Heart right ventricle (tissue), 16 donors: ENCODE measurements at regions not wholly inside any gene's neighbourhood (a gene's known extent, or its start where the extent isn't known, plus 50 kb on each side); places are given as distances from the start of the nearest gene placed in this dataset.
A peak's percentile ranks its signal among the peaks of the same experiment; 100 is the strongest.
"Not testable (repeated sequence)": the region's sequence is repeated elsewhere in the genome, so short reads cannot be mapped to it uniquely, and the experiment has no call there.

ENCODE experiments used
- ATAC-seq, 8 donors: fragments of 200-7000 bp; cut with Tn5 transposase; one replicate each; pipeline ENCODE4 v1.9.1; 2020; ENCODE audit warnings: mild to moderate bottlenecking in 8 of 8, moderate library complexity in 8 of 8, moderate number of reproducible peaks in 1 of 8
- DNase-seq, 2 donors: peaks; one replicate each; pipeline ENCODE4 v3.0.0-alpha.2; 2020
- H3K27ac ChIP-seq, 10 donors: fragments of 200-600 bp; sonication (generic) in 2 of 10; one replicate each; pipeline versions ENCODE4 v1.5.0 to v1.8.0; 2020 to 2022; ENCODE audit warnings: mild to moderate bottlenecking in 3 of 10
- H3K27me3 ChIP-seq, 7 donors: fragments of 200-600 bp; one replicate each; pipeline ENCODE4 v1.8.0; 2021 to 2022; ENCODE audit warnings: mild to moderate bottlenecking in 2 of 7
- H3K36me3 ChIP-seq, 9 donors: fragments of 200-600 bp; sonication (generic) in 1 of 9; one replicate each; pipeline versions ENCODE4 v1.5.0 to v1.8.0; 2020 to 2022; ENCODE audit warnings: mild to moderate bottlenecking in 2 of 9
- H3K4me1 ChIP-seq, 9 donors: fragments of 200-600 bp; sonication (generic) in 1 of 9; one replicate each; pipeline versions ENCODE4 v1.5.0 to v1.8.0; 2020 to 2022; ENCODE audit warnings: mild to moderate bottlenecking in 4 of 9
- H3K4me3 ChIP-seq, 10 donors: fragments of 200-600 bp; sonication (generic) in 2 of 10; one replicate each; pipeline versions ENCODE4 v1.5.0 to v1.8.0; 2020 to 2022; ENCODE audit warnings: mild to moderate bottlenecking in 7 of 10, moderate library complexity in 2 of 10
- H3K9me3 ChIP-seq, 11 donors: fragments of 200-600 bp in 10 of 11; sonication (generic) in 2 of 11; one replicate each; pipeline versions ENCODE4 v1.5.0 to v1.8.0; 2013 to 2022; ENCODE audit warnings: mild to moderate bottlenecking in 2 of 11, control low read depth in 1 of 11, moderate library complexity in 1 of 11
- WGBS, 2 donors: extraction: QIAGEN DNeasy Blood & Tissue Kit; methylation state at CpG; one replicate each; pipeline ENCODE4 v1.1.7; 2013; ENCODE audit warnings: inconsistent platforms in 1 of 2; 5-methylcytosine and 5-hydroxymethylcytosine counted together
- intact Hi-C, 10 donors: fragments of 100-400 bp; cut with DNase I; formaldehyde crosslinking; loops; one replicate each; pipeline versions ENCODE4 v1.11.1 to v1.14.2; 2022
- TF ChIP-seq, protein P1 (sequence below), 9 donors: fragments of 200-600 bp; sonication (generic) in 2 of 9; IDR thresholded peaks; one replicate each; pipeline versions ENCODE4 v1.5.0 to v1.8.0; 2021 to 2022; ENCODE audit warnings: antibody characterized with exemption in 9 of 9, mild to moderate bottlenecking in 5 of 9, moderate library complexity in 1 of 9
- donor health status: Arrhythmogenic right ventricular cardiomyopathy.
- donor health status: ischemic (EF 13 %, LVEDD 7.1; RV severe dilation, severe dysfunction).
- donor health status: healthy with polysubstance abuse.
- donor health status: DM: no; HTN: yes; CAD: no.
- donor health status: DM: no; HTN: no; CAD: no.
- donor health status: ischemic (EF 25% LVEDD 6.9; RV normal size, moderate dysfunction).
- donor health status: ischemic (EF 25% LVEDD 5.7; RV mildly dilated, moderate dysfunction).
- donor health status: healthy.
- donor health status: DM: yes; HTN: yes; CAD: no.
- donor health status: Ischemic cardiomyopathy.
- donor health status: ischemic (EF 35%, LVEDD 5.7; RV mildly dilated, moderate dysfunction).
- donor health status: nonischemic (EF 11% LVEDD 7.7; RV severe dilation, severe dysfunction).
- donor health status: DM: yes; HTN: yes; CAD: no.
- donor health status: PGD.
- donor health status: ischemic (EF 29% LVEDD 5.4; RV normal size, mild dysfunction).
- donor health status: nonischemic (EF 23%, LVEDD 6.1; RV moderate dilation, normal function).

DNA sequence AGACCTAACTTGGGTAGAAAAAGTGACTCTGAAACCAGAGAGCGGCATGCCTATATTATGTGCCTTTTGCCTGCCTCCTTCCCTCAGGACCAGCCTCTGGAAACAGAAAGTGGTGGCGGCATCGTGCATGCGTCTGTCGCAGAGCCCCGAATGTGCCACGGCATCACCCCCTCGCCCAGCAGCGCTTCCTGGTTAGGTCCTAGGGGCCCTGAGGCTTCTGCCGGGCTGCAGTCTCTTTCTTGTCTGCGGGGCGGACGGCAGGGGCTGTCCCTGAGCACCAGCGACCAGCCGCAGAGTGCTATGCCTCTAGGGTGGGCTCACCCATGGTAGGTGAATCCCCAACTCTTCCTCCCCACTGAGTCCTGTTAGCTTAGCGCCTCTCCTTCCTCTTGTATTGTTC, 68.7 kb downstream of the VSIG4 start:
- Histone ChIP-seq H3K27me3 (peaks cover 0 to 53% (median 0%) of the 10 kb centered on the region in 7 donors), H3K4me3 (peak overlapping the region in 2 of 10 donors; percentile 8 to 9), H3K9me3 (no peaks in the 10 kb centered on the region), H3K4me1 (no peaks in the 10 kb centered on the region), H3K27ac (no peak overlapping the region), H3K36me3 (no peaks in the 10 kb centered on the region)
- DNase-seq (no peak), ATAC-seq (no peak)
- WGBS, 2 donors: 31 to 32% methylated on average over 14 to 16 of the region's 16 CpGs
- intact Hi-C loops: no loop called here
- TF ChIP-seq, protein P1, sequence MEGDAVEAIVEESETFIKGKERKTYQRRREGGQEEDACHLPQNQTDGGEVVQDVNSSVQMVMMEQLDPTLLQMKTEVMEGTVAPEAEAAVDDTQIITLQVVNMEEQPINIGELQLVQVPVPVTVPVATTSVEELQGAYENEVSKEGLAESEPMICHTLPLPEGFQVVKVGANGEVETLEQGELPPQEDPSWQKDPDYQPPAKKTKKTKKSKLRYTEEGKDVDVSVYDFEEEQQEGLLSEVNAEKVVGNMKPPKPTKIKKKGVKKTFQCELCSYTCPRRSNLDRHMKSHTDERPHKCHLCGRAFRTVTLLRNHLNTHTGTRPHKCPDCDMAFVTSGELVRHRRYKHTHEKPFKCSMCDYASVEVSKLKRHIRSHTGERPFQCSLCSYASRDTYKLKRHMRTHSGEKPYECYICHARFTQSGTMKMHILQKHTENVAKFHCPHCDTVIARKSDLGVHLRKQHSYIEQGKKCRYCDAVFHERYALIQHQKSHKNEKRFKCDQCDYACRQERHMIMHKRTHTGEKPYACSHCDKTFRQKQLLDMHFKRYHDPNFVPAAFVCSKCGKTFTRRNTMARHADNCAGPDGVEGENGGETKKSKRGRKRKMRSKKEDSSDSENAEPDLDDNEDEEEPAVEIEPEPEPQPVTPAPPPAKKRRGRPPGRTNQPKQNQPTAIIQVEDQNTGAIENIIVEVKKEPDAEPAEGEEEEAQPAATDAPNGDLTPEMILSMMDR (IDR thresholded peaks at IDR 0.05): no peak

DNA sequence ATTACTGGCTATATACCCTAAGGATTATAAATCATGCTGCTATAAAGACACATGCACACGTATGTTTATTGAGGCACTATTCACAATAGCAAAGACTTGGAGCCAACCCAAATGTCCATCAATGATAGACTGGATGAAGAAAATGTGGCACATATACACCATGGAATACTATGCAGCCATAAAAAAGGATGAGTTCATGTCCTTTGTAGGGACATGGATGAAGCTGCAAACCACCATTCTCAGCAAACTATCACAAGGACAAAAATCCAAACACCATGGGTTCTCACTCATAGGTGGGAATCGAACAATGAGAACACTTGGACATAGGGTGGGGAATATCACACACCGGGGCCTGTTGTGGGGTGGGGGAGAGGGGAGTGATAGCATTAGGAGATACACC, 72.7 kb downstream of the VSIG4 start:
- H3K36me3 ChIP-seq, DNase-seq, H3K9me3 ChIP-seq, H3K4me3 ChIP-seq, H3K4me1 ChIP-seq, H3K27ac ChIP-seq, intact Hi-C loops, ATAC-seq: not testable (repeated sequence)
- peaks cover 0 to 51% (median 0%) of the 10 kb centered on the region in 7 donors for H3K27me3 ChIP-seq
- WGBS, 2 donors: 90 to 91% methylated on average over 3 of the region's 3 CpGs

DNA sequence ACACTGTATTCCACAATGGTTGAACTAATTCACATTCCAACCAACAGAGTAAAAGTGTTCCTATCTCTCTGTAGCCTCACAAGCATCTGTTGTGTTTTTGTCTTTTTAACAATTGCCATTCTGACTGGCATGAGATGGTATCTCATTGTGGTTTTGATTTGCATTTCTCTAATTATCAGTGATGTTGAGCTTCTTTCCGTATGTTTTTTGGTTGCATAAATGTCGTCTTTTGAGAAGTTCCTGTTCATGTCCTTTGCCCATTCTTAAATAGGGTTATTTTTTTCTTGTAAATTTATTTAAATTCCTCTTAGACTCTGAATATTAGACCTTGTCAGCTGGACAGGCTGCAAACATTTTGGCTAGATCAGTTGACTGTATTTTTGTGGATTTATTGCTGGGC, 78.2 kb downstream of the VSIG4 start:
- WGBS, 2 donors: 89 to 96% methylated on average over 2 of the region's 2 CpGs
- intact Hi-C loops: no loop called here
- Histone ChIP-seq H3K4me1 (no peaks in the 10 kb centered on the region), H3K27me3 (peaks cover 0 to 60% (median 0%) of the 10 kb centered on the region in 7 donors), H3K9me3 (peaks cover 0 to 13% (median 0%) of the 10 kb centered on the region in 11 donors), H3K27ac (no peak overlapping the region), H3K4me3 (no peak overlapping the region), H3K36me3 (no peaks in the 10 kb centered on the region)
- ATAC-seq (no peak), DNase-seq (no peak)
- TF ChIP-seq, protein P1 (IDR thresholded peaks at IDR 0.05): no peak

DNA sequence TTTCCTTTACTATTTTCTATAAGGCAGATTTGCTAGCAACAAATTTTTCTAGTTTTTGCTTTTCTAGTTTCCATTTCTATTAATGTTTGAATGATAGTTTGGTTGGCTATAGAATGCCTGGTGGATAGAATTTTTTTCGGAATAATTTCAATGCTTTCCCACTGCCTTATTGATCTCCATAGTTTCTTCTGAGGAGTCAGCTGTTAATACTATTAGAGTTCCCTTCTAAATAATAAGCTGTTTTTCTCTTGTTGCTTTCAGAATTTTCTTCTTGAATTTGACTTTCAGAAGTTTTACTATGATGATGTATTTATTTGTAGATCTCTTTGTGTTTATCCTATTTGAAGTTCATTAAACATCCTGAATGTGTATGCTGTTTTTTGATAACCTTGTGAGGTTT, 91.8 kb downstream of the VSIG4 start:
- WGBS, 2 donors: 84 to 88% methylated on average over 1 of the region's 1 CpG
- H3K4me3 ChIP-seq: no peak overlapping the region
- H3K4me1 ChIP-seq: no peaks in the 10 kb centered on the region
- intact Hi-C loops: no loop called here
- H3K9me3 ChIP-seq: peaks cover 0 to 24% (median 0%) of the 10 kb centered on the region in 11 donors
- TF ChIP-seq, protein P1 (IDR thresholded peaks at IDR 0.05): no peak
- H3K27ac ChIP-seq: no peak overlapping the region
- peaks cover 0 to 76% (median 0%) of the 10 kb centered on the region in 7 donors for H3K27me3 ChIP-seq
- DNase-seq (no peak), ATAC-seq (no peak)
- no peaks in the 10 kb centered on the region for H3K36me3 ChIP-seq

DNA sequence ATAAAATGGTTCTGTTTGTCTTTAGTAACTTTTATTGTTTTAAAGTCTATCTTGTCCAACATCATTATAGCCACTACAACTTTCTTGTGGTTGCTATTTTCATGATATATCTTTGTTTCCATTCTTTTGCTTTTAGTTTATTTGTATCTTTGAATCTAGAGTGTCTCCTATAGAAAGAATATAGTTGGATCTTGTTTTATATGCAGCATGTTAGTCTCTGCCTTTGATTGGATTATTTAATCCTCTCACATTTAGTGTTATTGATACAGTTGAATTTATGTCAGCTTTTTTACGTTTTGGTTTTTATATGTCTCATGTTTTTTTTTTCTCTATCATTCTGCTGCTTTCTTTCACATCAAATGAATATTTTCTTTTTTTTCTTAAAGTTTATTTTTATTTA, 98.1 kb downstream of the VSIG4 start:
- TF ChIP-seq, protein P1 (IDR thresholded peaks at IDR 0.05): no peak
- no peak for DNase-seq
- Histone ChIP-seq H3K4me1 (no peaks in the 10 kb centered on the region), H3K9me3 (peaks cover 0 to 43% (median 3%) of the 10 kb centered on the region in 11 donors), H3K27ac (no peak overlapping the region), H3K36me3 (no peaks in the 10 kb centered on the region), H3K4me3 (no peak overlapping the region), H3K27me3 (peaks cover 0 to 35% (median 0%) of the 10 kb centered on the region in 7 donors)
- intact Hi-C loops: no loop called here
- ATAC-seq: no peak
- 78 to 92% methylated on average over 1 of the region's 1 CpG for WGBS, 2 donors
